ENCODE measurements at regions not wholly inside any gene's neighbourhood (a gene's known extent, or its start where the extent isn't known, plus 50 kb on each side); places are given as distances from the start of the nearest gene placed in this dataset.

GRCh38 chr3:22923711-22924110 lies 279.4 kb upstream of the UBE2E2 start (continued):
- TF ChIP-seq BCL11A (IDR thresholded peaks at IDR 0.05; ENCODE audit: low read depth in 2 of 2, low read length in 2 of 2): no peak

Measured in H1 (cell line).